ENCODE measurements at regions not wholly inside any gene's neighbourhood (a gene's known extent, or its start where the extent isn't known, plus 50 kb on each side); places are given as distances from the start of the nearest gene placed in this dataset.

DNA sequence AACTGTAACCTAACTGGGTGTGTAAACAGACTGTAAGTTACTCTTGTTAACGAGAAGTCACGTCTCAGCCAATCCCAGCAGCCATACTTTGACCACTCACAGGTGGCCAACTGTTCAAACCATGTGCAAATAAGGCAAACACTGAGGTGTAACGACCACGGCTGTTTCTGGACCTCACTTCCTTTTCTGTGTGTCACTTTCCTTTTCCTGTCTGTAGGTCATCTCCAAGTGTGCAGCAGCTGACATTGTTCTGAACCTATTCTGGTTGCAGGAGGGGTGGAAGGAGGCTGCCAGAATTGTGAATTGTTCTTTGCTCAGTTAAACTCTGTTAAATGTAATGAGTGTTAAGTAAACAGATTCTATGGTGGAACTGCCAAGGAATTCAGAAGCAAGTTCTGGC lies 627.4 kb downstream of the KCNJ2 start:
- no peak for TF ChIP-seq CEBPB (IDR thresholded peaks at IDR 0.05)
- no peak for TF ChIP-seq YY1 (IDR thresholded peaks at IDR 0.05; ENCODE audit: low read depth)
- TF ChIP-seq ZBTB7A (IDR thresholded peaks at IDR 0.05; ENCODE audit: low read depth) = no peak
- TF ChIP-seq, protein P1, sequence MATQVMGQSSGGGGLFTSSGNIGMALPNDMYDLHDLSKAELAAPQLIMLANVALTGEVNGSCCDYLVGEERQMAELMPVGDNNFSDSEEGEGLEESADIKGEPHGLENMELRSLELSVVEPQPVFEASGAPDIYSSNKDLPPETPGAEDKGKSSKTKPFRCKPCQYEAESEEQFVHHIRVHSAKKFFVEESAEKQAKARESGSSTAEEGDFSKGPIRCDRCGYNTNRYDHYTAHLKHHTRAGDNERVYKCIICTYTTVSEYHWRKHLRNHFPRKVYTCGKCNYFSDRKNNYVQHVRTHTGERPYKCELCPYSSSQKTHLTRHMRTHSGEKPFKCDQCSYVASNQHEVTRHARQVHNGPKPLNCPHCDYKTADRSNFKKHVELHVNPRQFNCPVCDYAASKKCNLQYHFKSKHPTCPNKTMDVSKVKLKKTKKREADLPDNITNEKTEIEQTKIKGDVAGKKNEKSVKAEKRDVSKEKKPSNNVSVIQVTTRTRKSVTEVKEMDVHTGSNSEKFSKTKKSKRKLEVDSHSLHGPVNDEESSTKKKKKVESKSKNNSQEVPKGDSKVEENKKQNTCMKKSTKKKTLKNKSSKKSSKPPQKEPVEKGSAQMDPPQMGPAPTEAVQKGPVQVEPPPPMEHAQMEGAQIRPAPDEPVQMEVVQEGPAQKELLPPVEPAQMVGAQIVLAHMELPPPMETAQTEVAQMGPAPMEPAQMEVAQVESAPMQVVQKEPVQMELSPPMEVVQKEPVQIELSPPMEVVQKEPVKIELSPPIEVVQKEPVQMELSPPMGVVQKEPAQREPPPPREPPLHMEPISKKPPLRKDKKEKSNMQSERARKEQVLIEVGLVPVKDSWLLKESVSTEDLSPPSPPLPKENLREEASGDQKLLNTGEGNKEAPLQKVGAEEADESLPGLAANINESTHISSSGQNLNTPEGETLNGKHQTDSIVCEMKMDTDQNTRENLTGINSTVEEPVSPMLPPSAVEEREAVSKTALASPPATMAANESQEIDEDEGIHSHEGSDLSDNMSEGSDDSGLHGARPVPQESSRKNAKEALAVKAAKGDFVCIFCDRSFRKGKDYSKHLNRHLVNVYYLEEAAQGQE (IDR thresholded peaks at IDR 0.05; ENCODE audit: low read depth) = no peak
- TF ChIP-seq TAF1 (IDR thresholded peaks at IDR 0.05; ENCODE audit: low read depth) = no peak
